ENCODE measurements at regions not wholly inside any gene's neighbourhood (a gene's known extent, or its start where the extent isn't known, plus 50 kb on each side); places are given as distances from the start of the nearest gene placed in this dataset.
A peak's percentile ranks its signal among the peaks of the same experiment; 100 is the strongest.
"Not testable (repeated sequence)": the region's sequence is repeated elsewhere in the genome, so short reads cannot be mapped to it uniquely, and the experiment has no call there.

GRCh38 chr20:47428851-47429336, 72.4 kb upstream of the ZMYND8 start:
- CTCF ChIA-PET, result interaction anchor here (0.7 to 1.3 kb wide), 4 partner anchors 10 to 87 kb away, joined by 3 read pairs; no protein-coding TSS in a partner anchor
- peaks cover 17% of the 10 kb centered on the region for H3K9me3 Mint-ChIP-seq
- POLR2A ChIA-PET, result no interaction called here
- no peak overlapping the region for H3K27ac Mint-ChIP-seq
- no peak for DNase-seq
- peaks cover 9% of the 10 kb centered on the region for H3K36me3 Mint-ChIP-seq (ENCODE audit: low read depth)
- no peak overlapping the region for H3K4me3 Mint-ChIP-seq
- H3K4me1 Mint-ChIP-seq, result no peaks in the 10 kb centered on the region
- H3K27me3 Mint-ChIP-seq, result peaks cover 6% of the 10 kb centered on the region

GRCh38 chr20:47429409-47429808, 72.3 kb upstream of the NCOA3 start:
- DNase-seq, result no peak
- ChIA-PET CTCF (no interaction called here), POLR2A (no interaction called here)
- Mint-ChIP-seq H3K36me3 (ENCODE audit: low read depth) (peaks cover 9% of the 10 kb centered on the region), H3K9me3 (peaks cover 17% of the 10 kb centered on the region), H3K27me3 (peaks cover 6% of the 10 kb centered on the region), H3K4me1 (no peaks in the 10 kb centered on the region), H3K4me3 (no peak overlapping the region), H3K27ac (no peak overlapping the region)

- no peak for DNase-seq
- ChIA-PET POLR2A (no interaction called here), CTCF (interaction anchor here (0.6 to 0.7 kb wide), 2 partner anchors 28 to 1308 kb away, joined by 3 to 4 read pairs; no protein-coding TSS in a partner anchor)
- peaks cover 17% of the 10 kb centered on the region for H3K9me3 Mint-ChIP-seq
- H3K27me3 Mint-ChIP-seq, result peaks cover 6% of the 10 kb centered on the region
- peaks cover 9% of the 10 kb centered on the region for H3K36me3 Mint-ChIP-seq (ENCODE audit: low read depth)
- no peak overlapping the region for H3K27ac Mint-ChIP-seq
- no peak overlapping the region for H3K4me3 Mint-ChIP-seq
- no peaks in the 10 kb centered on the region for H3K4me1 Mint-ChIP-seq
Observed at GRCh38 chr20:47430862-47431588, 70.7 kb upstream of the NCOA3 start.

GRCh38 chr20:47432834-47433210, 68.9 kb upstream of the NCOA3 start:
- DNase-seq, result no peak
- Mint-ChIP-seq H3K4me1 (no peaks in the 10 kb centered on the region), H3K4me3 (no peak overlapping the region), H3K9me3 (peaks cover 5% of the 10 kb centered on the region), H3K36me3 (ENCODE audit: low read depth) (peaks cover 2% of the 10 kb centered on the region), H3K27me3 (peaks cover 4% of the 10 kb centered on the region), H3K27ac (peak overlapping the region; percentile 33)
- POLR2A ChIA-PET, result interaction anchor here (0.6 kb wide), 1 partner anchor 180 kb away, joined by 6 read pairs; no protein-coding TSS in a partner anchor
- CTCF ChIA-PET, result interaction anchor here (0.9 to 1.3 kb wide), 3 partner anchors 11 to 64 kb away, joined by 3 read pairs; no protein-coding TSS in a partner anchor

GRCh38 chr20:47434128-47434779, 67.4 kb upstream of the NCOA3 start:
- CTCF ChIA-PET, result interaction anchor here (1.1 kb wide), 1 partner anchor 9 kb away, joined by 3 read pairs; no protein-coding TSS in a partner anchor
- not testable (repeated sequence) for H3K27me3 Mint-ChIP-seq

GRCh38 chr20:47438464-47439381, 63.0 kb upstream of the NCOA3 start:
- POLR2A ChIA-PET, result interaction anchor here (0.6 kb wide), 1 partner anchor 17 kb away, joined by 3 read pairs; no protein-coding TSS in a partner anchor
- CTCF ChIA-PET, result interaction anchor here (0.8 to 2.7 kb wide), 7 partner anchors 10 to 174 kb away, joined by 3 to 8 read pairs (median 3); no protein-coding TSS in a partner anchor
- H3K36me3 Mint-ChIP-seq (ENCODE audit: low read depth), result no peaks in the 10 kb centered on the region
- peak overlapping the region; percentile 37 for H3K27ac Mint-ChIP-seq
- H3K9me3 Mint-ChIP-seq, result peaks cover 3% of the 10 kb centered on the region
- peak; percentile 8 for DNase-seq
- peaks cover 1% of the 10 kb centered on the region for H3K27me3 Mint-ChIP-seq
- peaks cover 7% of the 10 kb centered on the region for H3K4me1 Mint-ChIP-seq
- H3K4me3 Mint-ChIP-seq, result no peak overlapping the region

More at GRCh38 chr20:47434128-47434779, 67.4 kb upstream of the NCOA3 start:
- H3K9me3 Mint-ChIP-seq; H3K36me3 Mint-ChIP-seq (ENCODE audit: low read depth); POLR2A ChIA-PET; H3K4me3 Mint-ChIP-seq; H3K27ac Mint-ChIP-seq; H3K4me1 Mint-ChIP-seq; DNase-seq: not testable (repeated sequence)

GRCh38 chr20:47440857-47441773, 60.6 kb upstream of the NCOA3 start:
- Mint-ChIP-seq H3K9me3 (peaks cover 3% of the 10 kb centered on the region), H3K36me3 (ENCODE audit: low read depth) (no peaks in the 10 kb centered on the region), H3K27me3 (no peaks in the 10 kb centered on the region), H3K4me1 (peaks cover 7% of the 10 kb centered on the region), H3K4me3 (no peak overlapping the region), H3K27ac (no peak overlapping the region)
- no peak for DNase-seq
- ChIA-PET POLR2A (interaction anchor here (0.7 kb wide), 1 partner anchor 12 kb away, joined by 4 read pairs; no protein-coding TSS in a partner anchor), CTCF (interaction anchor here (1.6 kb wide), 1 partner anchor 12 kb away, joined by 5 read pairs; no protein-coding TSS in a partner anchor)

GRCh38 chr20:47441774-47442150, 59.9 kb upstream of the NCOA3 start:
- no peak for DNase-seq
- ChIA-PET CTCF (interaction anchor here (1.6 kb wide), 1 partner anchor 11 kb away, joined by 5 read pairs; no protein-coding TSS in a partner anchor), POLR2A (no interaction called here)
- Mint-ChIP-seq H3K4me1 (peaks cover 7% of the 10 kb centered on the region), H3K4me3 (no peak overlapping the region), H3K27me3 (no peaks in the 10 kb centered on the region), H3K36me3 (ENCODE audit: low read depth) (no peaks in the 10 kb centered on the region), H3K9me3 (peaks cover 3% of the 10 kb centered on the region), H3K27ac (no peak overlapping the region)

- H3K4me3 Mint-ChIP-seq; H3K27ac Mint-ChIP-seq; H3K27me3 Mint-ChIP-seq; H3K9me3 Mint-ChIP-seq; H3K36me3 Mint-ChIP-seq (ENCODE audit: low read depth); POLR2A ChIA-PET; DNase-seq; H3K4me1 Mint-ChIP-seq: not testable (repeated sequence)
- CTCF ChIA-PET, result interaction anchor here (0.6 to 1.6 kb wide), 6 partner anchors 9 to 259 kb away, joined by 3 to 5 read pairs (median 3); partner anchors contain the start of gene NCOA3
Observed at GRCh38 chr20:47443060-47443459, 58.6 kb upstream of the NCOA3 start.

- H3K4me1 Mint-ChIP-seq, result no peaks in the 10 kb centered on the region
- H3K27ac Mint-ChIP-seq, result no peak overlapping the region
- no peaks in the 10 kb centered on the region for H3K9me3 Mint-ChIP-seq
- no peak for DNase-seq
- ChIA-PET POLR2A (no interaction called here), CTCF (interaction anchor here (0.7 kb wide), 2 partner anchors 17 to 238 kb away, joined by 4 to 5 read pairs; no protein-coding TSS in a partner anchor)
- H3K4me3 Mint-ChIP-seq, result no peak overlapping the region
- H3K36me3 Mint-ChIP-seq (ENCODE audit: low read depth), result no peaks in the 10 kb centered on the region
- no peaks in the 10 kb centered on the region for H3K27me3 Mint-ChIP-seq
Observed at GRCh38 chr20:47444584-47444983, 57.1 kb upstream of the NCOA3 start.

- no peak for DNase-seq
- Mint-ChIP-seq H3K36me3 (ENCODE audit: low read depth) (no peaks in the 10 kb centered on the region), H3K27me3 (no peaks in the 10 kb centered on the region), H3K27ac (no peak overlapping the region), H3K4me1 (no peaks in the 10 kb centered on the region), H3K9me3 (no peaks in the 10 kb centered on the region), H3K4me3 (no peak overlapping the region)
- CTCF ChIA-PET, result interaction anchor here (0.7 to 1.6 kb wide), 5 partner anchors 8 to 239 kb away, joined by 3 to 5 read pairs (median 3); no protein-coding TSS in a partner anchor
- POLR2A ChIA-PET, result no interaction called here
Observed at GRCh38 chr20:47445291-47445690, 56.4 kb upstream of the NCOA3 start.

Data from activated CD4-positive, alpha-beta T cell treated with anti-CD3 and anti-CD28 coated beads, Interleukin-2, amount 10 ng/mL, durations not matched to agents 7 days and 5 days (primary cell).